IMR-90 (cell line): ENCODE measurements at regions not wholly inside any gene's neighbourhood (a gene's known extent, or its start where the extent isn't known, plus 50 kb on each side); places are given as distances from the start of the nearest gene placed in this dataset.

Source experiments
- ATAC-seq: fragments of 200-7000 bp; cut with Tn5 transposase; 2 replicates; pipeline ENCODE4 v1.9.1; 2020; ENCODE audit warnings: low read depth, mild to moderate bottlenecking, moderate library complexity
- BruUV-seq: library from RNA; stranded (reverse); fragments of 400-500 nt; replicated peaks from 2 replicates; lab custom pipeline; 2021; lab: Mats Ljungman, UMichigan
- CTCF ChIA-PET: fragments of 300-600 bp; formaldehyde crosslinking; extraction: SDS; loops from one replicate; lab custom pipeline; 2021; ENCODE audit warnings: antibody characterized with exemption; lab: Yijun Ruan, JAX
- POLR2A ChIA-PET: fragments of 300-600 bp; sonication (Branson Sonifier 250); formaldehyde crosslinking; loops from one replicate; lab custom pipeline; 2022; ENCODE audit warnings: antibody characterized with exemption; ENCODE audit not compliant: unreplicated experiment; lab: Charles Lee
- DNase-seq: peaks from one replicate; pipeline ENCODE4 v3.0.0; 2013
- H2AFZ ChIP-seq: replicated peaks from 2 replicates; pipeline ENCODE3; 2013; ENCODE audit warnings: low read length, mild to moderate bottlenecking; ENCODE audit not compliant: poor library complexity
- H2AK5ac ChIP-seq: 2 replicates; pipeline ENCODE4 v1.6.1; 2013; ENCODE audit warnings: low read depth, low read length, inconsistent platforms
- H2AK9ac ChIP-seq: replicated peaks from 2 replicates; pipeline ENCODE3; 2013; ENCODE audit warnings: mild to moderate bottlenecking, low read depth, low read length, moderate library complexity; ENCODE audit not compliant: poor library complexity
- H2BK120ac ChIP-seq: 2 replicates; pipeline ENCODE4 v1.6.1; 2013; ENCODE audit warnings: low read depth, low read length, inconsistent platforms
- H2BK15ac ChIP-seq: 3 replicates; pipeline ENCODE4 v1.6.1; 2013; ENCODE audit warnings: low read depth, low read length, inconsistent platforms
- H2BK20ac ChIP-seq: 2 replicates; pipeline ENCODE4 v1.6.1; 2013; ENCODE audit warnings: low read depth, mild to moderate bottlenecking, inconsistent platforms, low read length, moderate library complexity
- H2BK5ac ChIP-seq: 2 replicates; pipeline ENCODE4 v1.6.1; 2013; ENCODE audit warnings: mild to moderate bottlenecking, low read depth, low read length, inconsistent platforms; ENCODE audit not compliant: poor library complexity, severe bottlenecking
- H3K14ac ChIP-seq: replicated peaks from 2 replicates; pipeline ENCODE4 v1.6.1; 2013; ENCODE audit warnings: low read depth, low read length, inconsistent platforms
- H3K18ac ChIP-seq: 2 replicates; pipeline ENCODE4 v1.6.1; 2013; ENCODE audit warnings: low read depth, low read length, control low read depth
- H3K23ac ChIP-seq: 2 replicates; pipeline ENCODE4 v1.6.1; 2013; ENCODE audit warnings: low read depth, low read length, inconsistent platforms
- H3K27ac ChIP-seq: 2 replicates; pipeline ENCODE4 v1.5.1; 2013; ENCODE audit warnings: mild to moderate bottlenecking, control low read depth, low read length; ENCODE audit not compliant: insufficient read depth
- H3K27me3 ChIP-seq: 2 replicates; pipeline ENCODE4 v1.6.1; 2013; ENCODE audit warnings: low read length; ENCODE audit not compliant: control insufficient read depth, insufficient read depth
- H3K36me3 ChIP-seq: 2 replicates; pipeline ENCODE4 v1.6.1; 2013; ENCODE audit warnings: low read length, mixed read lengths; ENCODE audit not compliant: control insufficient read depth, insufficient read depth
- H3K4ac ChIP-seq: 2 replicates; pipeline ENCODE4 v1.6.1; 2013; ENCODE audit warnings: low read depth, low read length, inconsistent platforms
- H3K4me1 ChIP-seq: 2 replicates; pipeline ENCODE4 v1.6.1; 2013; ENCODE audit warnings: low read length, mixed read lengths; ENCODE audit not compliant: control insufficient read depth, insufficient read depth
- H3K4me2 ChIP-seq: 2 replicates; pipeline ENCODE4 v1.6.1; 2013; ENCODE audit warnings: low read depth, mild to moderate bottlenecking, control low read depth, low read length, moderate library complexity
- H3K4me3 ChIP-seq: 2 replicates; pipeline ENCODE4 v1.5.1; 2013; ENCODE audit warnings: low read depth, mild to moderate bottlenecking, control low read depth, low read length, moderate library complexity; ENCODE audit not compliant: insufficient read depth
- H3K56ac ChIP-seq: 2 replicates; pipeline ENCODE4 v1.6.1; 2013; ENCODE audit warnings: low read length, inconsistent platforms; ENCODE audit not compliant: insufficient read depth; ENCODE audit errors: extremely low read depth
- H3K79me1 ChIP-seq, 2 experiments: 2 replicates each; pipeline ENCODE4 v1.6.1; 2013; ENCODE audit warnings: low read length in 2 of 2, inconsistent platforms in 1 of 2, low read depth in 1 of 2
- H3K9ac ChIP-seq: 2 replicates; pipeline ENCODE4 v1.6.1; 2013; ENCODE audit warnings: low read depth, low read length, control low read depth
- H3K9me1 ChIP-seq: 2 replicates; pipeline ENCODE4 v1.6.1; 2013; ENCODE audit warnings: low read length, inconsistent platforms; ENCODE audit not compliant: insufficient read depth
- H3K9me3 ChIP-seq: 2 replicates; pipeline ENCODE4 v1.6.1; 2013; ENCODE audit warnings: low read length; ENCODE audit not compliant: control insufficient read depth, insufficient read depth
- H4K20me1 ChIP-seq: 2 replicates; pipeline ENCODE4 v1.6.1; 2013; ENCODE audit warnings: low read length, inconsistent platforms; ENCODE audit not compliant: insufficient read depth
- H4K5ac ChIP-seq: 2 replicates; pipeline ENCODE4 v1.6.1; 2013; ENCODE audit warnings: mild to moderate bottlenecking, low read depth, low read length, control low read depth
- H4K8ac ChIP-seq, 2 experiments: 2 replicates each; pipeline ENCODE4 v1.6.1; 2013; ENCODE audit warnings: low read depth in 2 of 2, low read length in 2 of 2, control low read depth in 1 of 2, inconsistent platforms in 1 of 2
- H4K91ac ChIP-seq: 2 replicates; pipeline ENCODE4 v1.6.1; 2013; ENCODE audit warnings: low read depth, low read length, inconsistent platforms; ENCODE audit not compliant: insufficient read depth
- MAFK ChIP-seq: IDR thresholded peaks from 2 replicates; pipeline ENCODE4 v1.6.1; 2012; ENCODE audit warnings: low read depth, low read length, improper control_type of control experiment
- MAZ ChIP-seq: IDR thresholded peaks from 2 replicates; pipeline ENCODE4 v1.6.1; 2012; ENCODE audit warnings: low read depth, mild to moderate bottlenecking, low read length, improper control_type of control experiment, moderate library complexity, borderline replicate concordance
- MXI1 ChIP-seq: IDR thresholded peaks from 2 replicates; pipeline ENCODE4 v1.6.1; 2012; ENCODE audit warnings: low read depth, mild to moderate bottlenecking, low read length, moderate library complexity, borderline replicate concordance
- NFE2L2 ChIP-seq: fragments of 150-350 bp; IDR thresholded peaks from 2 replicates; pipeline ENCODE4 v1.6.1; 2016; ENCODE audit warnings: low read depth, mild to moderate bottlenecking, low read length
- POLR2A ChIP-seq: IDR thresholded peaks from 2 replicates; pipeline ENCODE4 v1.6.1; 2012; ENCODE audit warnings: mild to moderate bottlenecking, low read depth, low read length
- RAD21 ChIP-seq: IDR thresholded peaks from 2 replicates; pipeline ENCODE4 v1.6.1; 2012; ENCODE audit warnings: low read length, improper control_type of control experiment
- RFX5 ChIP-seq: IDR thresholded peaks from 2 replicates; pipeline ENCODE4 v1.8.0; 2012; ENCODE audit warnings: low read depth, mild to moderate bottlenecking, low read length, moderate library complexity
- SMC3 ChIP-seq: fragments of 150-350 bp; IDR thresholded peaks from 2 replicates; pipeline ENCODE4 v1.6.1; 2016; ENCODE audit warnings: low read depth, mild to moderate bottlenecking, antibody characterized with exemption, low read length, moderate library complexity
- WGBS, 2 experiments: methylation state at CpG; one replicate each; pipeline versions ENCODE4 v1.1.5 to v1.1.7; 2013; ENCODE audit warnings: missing lambda C conversion rate in 2 of 2; ENCODE audit not compliant: insufficient read length in 1 of 2; ENCODE audit errors: extremely low coverage in 2 of 2; 5-methylcytosine and 5-hydroxymethylcytosine counted together
- dilution Hi-C: fragments of 300-500 bp; cut with HindIII; formaldehyde crosslinking; loops from one replicate; pipeline ENCODE4 v1.14.3; 2018; ENCODE audit warnings: low sequenced_read_pairs; ENCODE audit not compliant: unreplicated experiment
- in situ Hi-C: fragments of 300-500 bp; cut with MboI; formaldehyde crosslinking; loops from 3 replicates; pipeline ENCODE4 v1.14.3; 2019; ENCODE audit warnings: low sequenced_read_pairs, inconsistent platforms, mixed read lengths
- intact Hi-C: fragments of 100-400 bp; cut with micrococcal nuclease; formaldehyde crosslinking; loops from 2 replicates; pipeline ENCODE4 v1.10.0; 2022
- TF ChIP-seq, protein P1 (sequence below): fragments of 150-350 bp; IDR thresholded peaks from 2 replicates; pipeline ENCODE4 v1.6.1; 2016; ENCODE audit warnings: low read depth, mild to moderate bottlenecking, low read length, moderate library complexity, borderline replicate concordance
- TF ChIP-seq, protein P2 (sequence below): fragments of 150-350 bp; IDR thresholded peaks from 2 replicates; pipeline ENCODE4 v1.6.1; 2017; ENCODE audit warnings: mild to moderate bottlenecking, antibody characterized with exemption, low read length, low read depth

DNA sequence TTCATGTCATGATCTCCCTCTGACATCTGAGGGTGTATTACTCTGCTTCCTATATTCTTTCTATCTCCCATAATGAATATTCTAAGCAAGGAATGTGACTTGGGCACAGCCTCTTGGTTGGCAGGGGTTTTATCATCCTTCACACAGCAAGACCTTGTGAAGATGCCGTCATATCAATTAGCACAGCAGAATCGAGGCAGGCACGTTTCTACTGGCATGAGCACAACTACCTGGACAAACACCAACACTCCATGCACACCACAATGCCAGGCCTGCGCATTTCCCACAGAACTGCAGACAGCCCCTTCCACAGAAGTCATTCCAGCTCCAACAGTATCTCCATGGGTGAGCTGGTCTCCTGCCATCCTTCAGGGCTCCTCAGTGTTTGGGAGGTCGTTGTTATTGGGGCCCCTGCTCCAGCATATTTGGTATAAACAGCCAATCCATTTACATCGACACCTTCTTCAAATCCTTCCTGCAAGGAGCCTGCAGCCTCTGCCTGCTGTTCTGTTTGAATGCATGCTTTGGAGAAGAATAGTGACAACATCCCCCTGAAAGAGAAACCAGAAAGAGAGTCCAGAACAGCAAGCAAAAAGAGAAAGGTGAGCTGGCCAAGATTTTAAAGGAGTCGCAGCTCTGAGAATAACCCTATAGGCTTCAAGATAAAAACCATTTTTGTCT, 275.5 kb downstream of the SHOX2 start:
- Histone ChIP-seq H3K56ac (no peak overlapping the region), H3K79me1 (no peaks in the 10 kb centered on the region), H3K36me3 (no peaks in the 10 kb centered on the region), H3K9ac (no peak overlapping the region), H3K23ac (no peak overlapping the region), H4K91ac (no peak overlapping the region), H3K9me3 (no peaks in the 10 kb centered on the region), H2BK20ac (no peak overlapping the region; the same call in 1 of the 2 replicates), H3K9me1 (no peaks in the 10 kb centered on the region), H2BK15ac (no peak overlapping the region), H2AK5ac (no peak overlapping the region), H3K4me1 (no peaks in the 10 kb centered on the region), H3K27ac (no peak overlapping the region), H2BK5ac (no peak overlapping the region), H3K4ac (no peak overlapping the region), H4K8ac (no peak overlapping the region), H3K4me2 (no peak overlapping the region), H4K5ac (no peak overlapping the region), H3K18ac (no peak overlapping the region), H2AFZ (no peak overlapping the region), H3K14ac (no peak overlapping the region), H3K27me3 (peaks cover 4% of the 10 kb centered on the region; the same call in 1 of the 2 replicates), H2BK120ac (no peak overlapping the region), H4K20me1 (no peaks in the 10 kb centered on the region), H2AK9ac (no peak overlapping the region), H3K4me3 (no peak overlapping the region)
- ChIA-PET POLR2A (interaction anchor here (0.6 kb wide), 1 partner anchor 10 kb away, joined by 5 read pairs; no protein-coding TSS in a partner anchor), CTCF (interaction anchor here (1.0 kb wide), 1 partner anchor 9 kb away, joined by 3 read pairs; no protein-coding TSS in a partner anchor)
- DNase-seq, result no peak
- dilution Hi-C loops, result no loop called here
- intact Hi-C loops, result no loop called here
- no peak for TF ChIP-seq MXI1
- no peak for TF ChIP-seq RFX5
- TF ChIP-seq MAFK, result no peak
- TF ChIP-seq MAZ, result no peak
- no peak for TF ChIP-seq SMC3
- no peak for TF ChIP-seq POLR2A
- TF ChIP-seq RAD21, result no peak
- TF ChIP-seq, protein P1, sequence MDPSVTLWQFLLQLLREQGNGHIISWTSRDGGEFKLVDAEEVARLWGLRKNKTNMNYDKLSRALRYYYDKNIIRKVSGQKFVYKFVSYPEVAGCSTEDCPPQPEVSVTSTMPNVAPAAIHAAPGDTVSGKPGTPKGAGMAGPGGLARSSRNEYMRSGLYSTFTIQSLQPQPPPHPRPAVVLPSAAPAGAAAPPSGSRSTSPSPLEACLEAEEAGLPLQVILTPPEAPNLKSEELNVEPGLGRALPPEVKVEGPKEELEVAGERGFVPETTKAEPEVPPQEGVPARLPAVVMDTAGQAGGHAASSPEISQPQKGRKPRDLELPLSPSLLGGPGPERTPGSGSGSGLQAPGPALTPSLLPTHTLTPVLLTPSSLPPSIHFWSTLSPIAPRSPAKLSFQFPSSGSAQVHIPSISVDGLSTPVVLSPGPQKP, result no peak
- TF ChIP-seq, protein P2, sequence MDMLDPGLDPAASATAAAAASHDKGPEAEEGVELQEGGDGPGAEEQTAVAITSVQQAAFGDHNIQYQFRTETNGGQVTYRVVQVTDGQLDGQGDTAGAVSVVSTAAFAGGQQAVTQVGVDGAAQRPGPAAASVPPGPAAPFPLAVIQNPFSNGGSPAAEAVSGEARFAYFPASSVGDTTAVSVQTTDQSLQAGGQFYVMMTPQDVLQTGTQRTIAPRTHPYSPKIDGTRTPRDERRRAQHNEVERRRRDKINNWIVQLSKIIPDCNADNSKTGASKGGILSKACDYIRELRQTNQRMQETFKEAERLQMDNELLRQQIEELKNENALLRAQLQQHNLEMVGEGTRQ, result no peak
- TF ChIP-seq NFE2L2, result no peak
- no TSS peak for BruUV-seq
- no peak for ATAC-seq
- in situ Hi-C loops, result no loop called here
- WGBS, 2 experiments, result no CpG with 5 or more reads among the region's 7 CpGs
